ENCODE measurements at regions not wholly inside any gene's neighbourhood (a gene's known extent, or its start where the extent isn't known, plus 50 kb on each side); places are given as distances from the start of the nearest gene placed in this dataset.
"Not testable (repeated sequence)": the region's sequence is repeated elsewhere in the genome, so short reads cannot be mapped to it uniquely, and the experiment has no call there.

- H3K27ac Mint-ChIP-seq = no peak overlapping the region
- peaks cover 18% of the 10 kb centered on the region for H3K27me3 Mint-ChIP-seq (ENCODE audit: low read depth)
- H3K4me3 Mint-ChIP-seq = no peak overlapping the region
- H3K36me3 Mint-ChIP-seq = no peaks in the 10 kb centered on the region
- TF ChIP-seq CTCF (IDR thresholded peaks at IDR 0.05; ENCODE audit: unreplicated experiment) = no peak
- DNase-seq (ENCODE audit: low spot score in 2 of 2, unreplicated experiment in 2 of 2) = no peak
- H3K4me1 Mint-ChIP-seq = no peaks in the 10 kb centered on the region
- no peaks in the 10 kb centered on the region for H3K9me3 Mint-ChIP-seq
These were observed 466.8 kb upstream of the GRIN3A start for GRCh38 chr9:102205251-102205650.

- no peak for DNase-seq (ENCODE audit: low spot score in 2 of 2, unreplicated experiment in 2 of 2)
- Mint-ChIP-seq H3K27ac (no peak overlapping the region), H3K36me3 (no peaks in the 10 kb centered on the region), H3K4me3 (no peak overlapping the region), H3K4me1 (no peaks in the 10 kb centered on the region), H3K27me3 (ENCODE audit: low read depth) (peaks cover 18% of the 10 kb centered on the region), H3K9me3 (peaks cover 5% of the 10 kb centered on the region)
- TF ChIP-seq CTCF (IDR thresholded peaks at IDR 0.05; ENCODE audit: unreplicated experiment) = no peak
These were observed 463.7 kb upstream of the GRIN3A start for GRCh38 chr9:102202126-102202525.

GRCh38 chr9:102185962-102186361 lies 447.5 kb upstream of the GRIN3A start:
- Mint-ChIP-seq H3K36me3 (no peaks in the 10 kb centered on the region), H3K4me3 (no peak overlapping the region), H3K27me3 (ENCODE audit: low read depth) (peaks cover 3% of the 10 kb centered on the region), H3K4me1 (peaks cover 17% of the 10 kb centered on the region), H3K9me3 (peaks cover 4% of the 10 kb centered on the region), H3K27ac (peak overlapping the region; percentile 87)
- DNase-seq (ENCODE audit: low spot score in 2 of 2, unreplicated experiment in 2 of 2) = no peak
- no peak for TF ChIP-seq CTCF (IDR thresholded peaks at IDR 0.05; ENCODE audit: unreplicated experiment)

GRCh38 chr9:102185371-102185770 lies 446.9 kb upstream of the GRIN3A start:
- Mint-ChIP-seq H3K4me3 (no peak overlapping the region), H3K9me3 (peaks cover 4% of the 10 kb centered on the region), H3K36me3 (no peaks in the 10 kb centered on the region), H3K27me3 (ENCODE audit: low read depth) (peaks cover 3% of the 10 kb centered on the region), H3K4me1 (peaks cover 17% of the 10 kb centered on the region), H3K27ac (no peak overlapping the region)
- no peak for TF ChIP-seq CTCF (IDR thresholded peaks at IDR 0.05; ENCODE audit: unreplicated experiment)
- no peak for DNase-seq (ENCODE audit: low spot score in 2 of 2, unreplicated experiment in 2 of 2)

- Mint-ChIP-seq H3K4me3 (no peak overlapping the region), H3K4me1 (no peaks in the 10 kb centered on the region), H3K9me3 (peaks cover 25% of the 10 kb centered on the region), H3K36me3 (peaks cover 1% of the 10 kb centered on the region), H3K27ac (no peak overlapping the region), H3K27me3 (ENCODE audit: low read depth) (no peaks in the 10 kb centered on the region)
- DNase-seq (ENCODE audit: low spot score in 2 of 2, unreplicated experiment in 2 of 2) = no peak
- TF ChIP-seq CTCF (IDR thresholded peaks at IDR 0.05; ENCODE audit: unreplicated experiment) = no peak
These were observed 440.4 kb upstream of the GRIN3A start for GRCh38 chr9:102178811-102179210.

- H3K4me1 Mint-ChIP-seq; H3K27me3 Mint-ChIP-seq (ENCODE audit: low read depth); H3K36me3 Mint-ChIP-seq; DNase-seq (ENCODE audit: low spot score in 2 of 2, unreplicated experiment in 2 of 2); H3K27ac Mint-ChIP-seq; H3K4me3 Mint-ChIP-seq: not testable (repeated sequence)
- peaks cover 38% of the 10 kb centered on the region for H3K9me3 Mint-ChIP-seq
These were observed 435.8 kb upstream of the GRIN3A start for GRCh38 chr9:102174202-102174601.
